ENCODE measurements at regions not wholly inside any gene's neighbourhood (a gene's known extent, or its start where the extent isn't known, plus 50 kb on each side); places are given as distances from the start of the nearest gene placed in this dataset.

GRCh38 chr1:81467383-81467782 lies 333.4 kb upstream of the ADGRL2 start:
- Mint-ChIP-seq H3K4me1 (ENCODE audit: low read depth, unreplicated experiment) (no peaks in the 10 kb centered on the region), H3K27ac (ENCODE audit: unreplicated experiment) (no peak overlapping the region), H3K27me3 (ENCODE audit: insufficient read depth, unreplicated experiment) (no peaks in the 10 kb centered on the region), H3K36me3 (ENCODE audit: insufficient read depth, unreplicated experiment) (no peaks in the 10 kb centered on the region), H3K9me3 (ENCODE audit: unreplicated experiment) (no peaks in the 10 kb centered on the region), H3K4me3 (ENCODE audit: unreplicated experiment) (no peak overlapping the region)
- no peak overlapping the region for H3K4me3 ChIP-seq (ENCODE audit: low read depth, low read length)
- no peaks in the 10 kb centered on the region for H3K36me3 ChIP-seq (ENCODE audit: control insufficient read depth, insufficient read depth, low read length)
- ChIA-PET CTCF (no interaction called here), POLR2A (no interaction called here)
- TF ChIP-seq, protein P1, sequence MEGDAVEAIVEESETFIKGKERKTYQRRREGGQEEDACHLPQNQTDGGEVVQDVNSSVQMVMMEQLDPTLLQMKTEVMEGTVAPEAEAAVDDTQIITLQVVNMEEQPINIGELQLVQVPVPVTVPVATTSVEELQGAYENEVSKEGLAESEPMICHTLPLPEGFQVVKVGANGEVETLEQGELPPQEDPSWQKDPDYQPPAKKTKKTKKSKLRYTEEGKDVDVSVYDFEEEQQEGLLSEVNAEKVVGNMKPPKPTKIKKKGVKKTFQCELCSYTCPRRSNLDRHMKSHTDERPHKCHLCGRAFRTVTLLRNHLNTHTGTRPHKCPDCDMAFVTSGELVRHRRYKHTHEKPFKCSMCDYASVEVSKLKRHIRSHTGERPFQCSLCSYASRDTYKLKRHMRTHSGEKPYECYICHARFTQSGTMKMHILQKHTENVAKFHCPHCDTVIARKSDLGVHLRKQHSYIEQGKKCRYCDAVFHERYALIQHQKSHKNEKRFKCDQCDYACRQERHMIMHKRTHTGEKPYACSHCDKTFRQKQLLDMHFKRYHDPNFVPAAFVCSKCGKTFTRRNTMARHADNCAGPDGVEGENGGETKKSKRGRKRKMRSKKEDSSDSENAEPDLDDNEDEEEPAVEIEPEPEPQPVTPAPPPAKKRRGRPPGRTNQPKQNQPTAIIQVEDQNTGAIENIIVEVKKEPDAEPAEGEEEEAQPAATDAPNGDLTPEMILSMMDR (IDR thresholded peaks at IDR 0.05; ENCODE audit: insufficient read depth in 1 of 2, low read depth in 1 of 2, low read length in 1 of 2, severe bottlenecking in 1 of 2, unreplicated experiment in 1 of 2), result no peak
- no TSS peak for BruUV-seq (replicated peaks)
- DNase-seq, result no peak
- no peaks in the 10 kb centered on the region for H3K9me3 ChIP-seq
- H3K27me3 ChIP-seq (replicated peaks; ENCODE audit: control insufficient read depth, insufficient read depth, low read length), result no peaks in the 10 kb centered on the region
- intact Hi-C loops (cut with micrococcal nuclease; ENCODE audit: unreplicated experiment), result no loop called here
- no peaks in the 10 kb centered on the region for H3K4me1 ChIP-seq

- CTCF ChIA-PET, result no interaction called here
- no peaks in the 10 kb centered on the region for H3K4me1 ChIP-seq
- no peaks in the 10 kb centered on the region for H3K36me3 ChIP-seq (ENCODE audit: control insufficient read depth, insufficient read depth, low read length)
- POLR2A ChIA-PET, result no interaction called here
- Mint-ChIP-seq H3K4me3 (ENCODE audit: unreplicated experiment) (no peak overlapping the region), H3K27me3 (ENCODE audit: insufficient read depth, unreplicated experiment) (no peaks in the 10 kb centered on the region), H3K27ac (ENCODE audit: unreplicated experiment) (no peak overlapping the region), H3K36me3 (ENCODE audit: insufficient read depth, unreplicated experiment) (no peaks in the 10 kb centered on the region), H3K4me1 (ENCODE audit: low read depth, unreplicated experiment) (no peaks in the 10 kb centered on the region), H3K9me3 (ENCODE audit: unreplicated experiment) (no peaks in the 10 kb centered on the region)
- BruUV-seq (replicated peaks), result no TSS peak
- TF ChIP-seq, protein P1 (IDR thresholded peaks at IDR 0.05; ENCODE audit: insufficient read depth in 1 of 2, low read depth in 1 of 2, low read length in 1 of 2, severe bottlenecking in 1 of 2, unreplicated experiment in 1 of 2), result no peak
- no peaks in the 10 kb centered on the region for H3K9me3 ChIP-seq
- intact Hi-C loops (cut with micrococcal nuclease; ENCODE audit: unreplicated experiment), result no loop called here
- no peaks in the 10 kb centered on the region for H3K27me3 ChIP-seq (replicated peaks; ENCODE audit: control insufficient read depth, insufficient read depth, low read length)
- no peak for DNase-seq
- no peak overlapping the region for H3K4me3 ChIP-seq (ENCODE audit: low read depth, low read length)
Observed at GRCh38 chr1:81466961-81467360, 333.8 kb upstream of the ADGRL2 start.

GRCh38 chr1:81463936-81464837 lies 336.5 kb upstream of the ADGRL2 start:
- Histone ChIP-seq H3K4me1 (no peaks in the 10 kb centered on the region), H3K9me3 (no peaks in the 10 kb centered on the region), H3K36me3 (ENCODE audit: control insufficient read depth, insufficient read depth, low read length) (no peaks in the 10 kb centered on the region), H3K4me3 (ENCODE audit: low read depth, low read length) (no peak overlapping the region), H3K27me3 (replicated peaks; ENCODE audit: control insufficient read depth, insufficient read depth, low read length) (no peaks in the 10 kb centered on the region)
- DNase-seq, result no peak
- Mint-ChIP-seq H3K27ac (ENCODE audit: unreplicated experiment) (no peak overlapping the region), H3K27me3 (ENCODE audit: insufficient read depth, unreplicated experiment) (no peaks in the 10 kb centered on the region), H3K4me3 (ENCODE audit: unreplicated experiment) (no peak overlapping the region), H3K36me3 (ENCODE audit: insufficient read depth, unreplicated experiment) (no peaks in the 10 kb centered on the region), H3K9me3 (ENCODE audit: unreplicated experiment) (no peaks in the 10 kb centered on the region), H3K4me1 (ENCODE audit: low read depth, unreplicated experiment) (no peaks in the 10 kb centered on the region)
- no TSS peak for BruUV-seq (replicated peaks)
- TF ChIP-seq, protein P1 (IDR thresholded peaks at IDR 0.05; ENCODE audit: insufficient read depth in 1 of 2, low read depth in 1 of 2, low read length in 1 of 2, severe bottlenecking in 1 of 2, unreplicated experiment in 1 of 2), result no peak
- ChIA-PET CTCF (no interaction called here), POLR2A (no interaction called here)
- intact Hi-C loops (cut with micrococcal nuclease; ENCODE audit: unreplicated experiment), result no loop called here

All from Caco-2 (cell line).